Astrocyte (in vitro differentiated cells and primary cell): ENCODE measurements at regions not wholly inside any gene's neighbourhood (a gene's known extent, or its start where the extent isn't known, plus 50 kb on each side); places are given as distances from the start of the nearest gene placed in this dataset.

Source experiments
- DNase-seq: peaks from one replicate; pipeline ENCODE4 v3.0.0-alpha.2; 2010; ENCODE audit warnings: low read depth
- FAIRE-seq: peaks from 2 replicates; lab custom pipeline; 2011; peaks lifted over from hg19 to GRCh38; lab: Jason Lieb, UNC
- H2AFZ ChIP-seq: 2 replicates; pipeline ENCODE4 v1.6.0; 2012; ENCODE audit warnings: low read depth, low read length, inconsistent platforms
- H3K27ac ChIP-seq: 2 replicates; pipeline ENCODE4 v1.5.1; 2011; ENCODE audit warnings: low read depth, low read length, inconsistent platforms
- H3K27me3 ChIP-seq: 2 replicates; pipeline ENCODE4 v1.6.0; 2011; ENCODE audit warnings: low read length, inconsistent platforms; ENCODE audit not compliant: insufficient read depth
- H3K36me3 ChIP-seq: 2 replicates; pipeline ENCODE4 v1.5.1; 2011; ENCODE audit warnings: low read length, inconsistent platforms; ENCODE audit not compliant: insufficient read depth
- H3K4me1 ChIP-seq: 2 replicates; pipeline ENCODE4 v1.5.1; 2011; ENCODE audit warnings: low read length, inconsistent platforms; ENCODE audit not compliant: insufficient read depth
- H3K4me2 ChIP-seq: 2 replicates; pipeline ENCODE4 v1.6.0; 2012; ENCODE audit warnings: low read length, inconsistent platforms
- H3K4me3 ChIP-seq: 2 replicates; pipeline ENCODE4 v1.5.1; 2011; ENCODE audit warnings: low read depth, mild to moderate bottlenecking, low read length, inconsistent platforms; ENCODE audit not compliant: insufficient read depth
- H3K79me2 ChIP-seq: 2 replicates; pipeline ENCODE4 v1.6.0; 2012; ENCODE audit warnings: mild to moderate bottlenecking, low read length, inconsistent platforms; ENCODE audit not compliant: insufficient read depth
- H3K9ac ChIP-seq: 2 replicates; pipeline ENCODE4 v1.6.0; 2012; ENCODE audit warnings: mild to moderate bottlenecking, low read length, inconsistent platforms
- H3K9me3 ChIP-seq: 2 replicates; pipeline ENCODE4 v1.5.1; 2012; ENCODE audit warnings: low read depth, mild to moderate bottlenecking, low read length, inconsistent platforms; ENCODE audit not compliant: insufficient read depth
- H4K20me1 ChIP-seq: 2 replicates; pipeline ENCODE4 v1.6.0; 2012; ENCODE audit warnings: low read length, inconsistent platforms; ENCODE audit not compliant: insufficient read depth
- H3K27ac Mint-ChIP-seq: one replicate; pipeline ENCODE4 v1.8.0; 2021; ENCODE audit warnings: mild to moderate bottlenecking, mixed read lengths; ENCODE audit not compliant: unreplicated experiment
- H3K27me3 Mint-ChIP-seq: one replicate; pipeline ENCODE4 v1.8.0; 2021; ENCODE audit warnings: low read depth, mixed read lengths; ENCODE audit not compliant: unreplicated experiment
- H3K36me3 Mint-ChIP-seq: one replicate; pipeline ENCODE4 v1.8.0; 2021; ENCODE audit warnings: low read depth, mixed read lengths; ENCODE audit not compliant: unreplicated experiment
- H3K4me1 Mint-ChIP-seq: one replicate; pipeline ENCODE4 v1.8.0; 2021; ENCODE audit warnings: low read depth, mixed read lengths; ENCODE audit not compliant: unreplicated experiment
- H3K4me3 Mint-ChIP-seq: one replicate; pipeline ENCODE4 v1.8.0; 2021; ENCODE audit warnings: mild to moderate bottlenecking, moderate library complexity, mixed read lengths; ENCODE audit not compliant: unreplicated experiment
- H3K9me3 Mint-ChIP-seq: one replicate; pipeline ENCODE4 v1.8.0; 2021; ENCODE audit warnings: mild to moderate bottlenecking, mixed read lengths; ENCODE audit not compliant: unreplicated experiment
- CTCF ChIP-seq: IDR thresholded peaks from 2 replicates; pipeline ENCODE4 v1.5.1; 2011; ENCODE audit warnings: low read depth, mild to moderate bottlenecking, inconsistent platforms, low read length, moderate library complexity; ENCODE audit not compliant: insufficient read depth
- EZH2 ChIP-seq: IDR thresholded peaks from 2 replicates; pipeline ENCODE4 v1.6.1; 2012; ENCODE audit warnings: mild to moderate bottlenecking, low read length, inconsistent platforms; ENCODE audit not compliant: insufficient read depth

GRCh38 chr3:159080821-159081220, 279.0 kb downstream of the MFSD1 start:
- Histone ChIP-seq H3K27me3 (no peaks in the 10 kb centered on the region), H3K79me2 (no peaks in the 10 kb centered on the region), H2AFZ (no peak overlapping the region), H3K4me3 (no peak overlapping the region), H3K27ac (no peak overlapping the region), H3K4me1 (peaks cover 13% of the 10 kb centered on the region), H3K9me3 (no peaks in the 10 kb centered on the region), H3K9ac (no peak overlapping the region), H3K36me3 (no peaks in the 10 kb centered on the region), H4K20me1 (no peaks in the 10 kb centered on the region), H3K4me2 (no peak overlapping the region)
- DNase-seq, result peak; percentile 2
- TF ChIP-seq CTCF, result no peak
- TF ChIP-seq EZH2, result no peak
- Mint-ChIP-seq H3K9me3 (no peaks in the 10 kb centered on the region), H3K36me3 (no peaks in the 10 kb centered on the region), H3K27me3 (no peaks in the 10 kb centered on the region), H3K4me1 (peaks cover 29% of the 10 kb centered on the region), H3K4me3 (no peak overlapping the region), H3K27ac (peak overlapping the region; percentile 38)
- no peak for FAIRE-seq

GRCh38 chr3:159082519-159082918, 280.7 kb downstream of the MFSD1 start:
- FAIRE-seq, result no peak
- H3K9me3 Mint-ChIP-seq, result peaks cover 3% of the 10 kb centered on the region

More at GRCh38 chr3:159082519-159082918, 280.7 kb downstream of the MFSD1 start:
- H3K27me3 Mint-ChIP-seq, result peaks cover 3% of the 10 kb centered on the region
- peaks cover 29% of the 10 kb centered on the region for H3K4me1 Mint-ChIP-seq
- H3K4me3 Mint-ChIP-seq, result no peak overlapping the region
- no peaks in the 10 kb centered on the region for H4K20me1 ChIP-seq
- DNase-seq, result peak; percentile 83
- no peaks in the 10 kb centered on the region for H3K27me3 ChIP-seq
- peak overlapping the region; percentile 28 for H3K4me2 ChIP-seq
- no peak overlapping the region for H3K27ac ChIP-seq
- no peaks in the 10 kb centered on the region for H3K79me2 ChIP-seq
- H3K36me3 ChIP-seq, result no peaks in the 10 kb centered on the region
- H3K36me3 Mint-ChIP-seq, result no peaks in the 10 kb centered on the region
- H2AFZ ChIP-seq, result no peak overlapping the region
- H3K4me1 ChIP-seq, result peaks cover 13% of the 10 kb centered on the region
- TF ChIP-seq CTCF, result no peak
- TF ChIP-seq EZH2, result no peak
- H3K27ac Mint-ChIP-seq, result peak overlapping the region; percentile 5
- no peak overlapping the region for H3K9ac ChIP-seq
- H3K4me3 ChIP-seq, result no peak overlapping the region
- H3K9me3 ChIP-seq, result no peaks in the 10 kb centered on the region
